SJCRH30 (cell line): ENCODE measurements at regions not wholly inside any gene's neighbourhood (a gene's known extent, or its start where the extent isn't known, plus 50 kb on each side); places are given as distances from the start of the nearest gene placed in this dataset.

Experiments used
- DNase-seq, 2 experiments: peaks; one replicate each; pipeline ENCODE4 v3.0.0-alpha.2; 2015 to 2020
- H3K27ac ChIP-seq: fragments of 250-450 bp; sonication (Bioruptor Pico); 2 replicates; pipeline ENCODE4 v1.5.1; 2020; ENCODE audit warnings: mild to moderate bottlenecking, moderate library complexity
- H3K27me3 ChIP-seq: fragments of 250-450 bp; sonication (Bioruptor Pico); 2 replicates; pipeline ENCODE4 v1.5.1; 2020; ENCODE audit warnings: mild to moderate bottlenecking, moderate library complexity
- H3K36me3 ChIP-seq: fragments of 250-450 bp; sonication (Bioruptor Pico); 2 replicates; pipeline ENCODE4 v1.5.1; 2020; ENCODE audit warnings: mild to moderate bottlenecking, moderate library complexity
- H3K4me1 ChIP-seq: fragments of 250-450 bp; sonication (Bioruptor Pico); 2 replicates; pipeline ENCODE4 v1.5.1; 2020; ENCODE audit warnings: mild to moderate bottlenecking, moderate library complexity
- H3K4me3 ChIP-seq: fragments of 250-450 bp; sonication (Bioruptor Pico); 2 replicates; pipeline ENCODE4 v1.5.1; 2020; ENCODE audit warnings: mild to moderate bottlenecking, moderate library complexity
- H3K9me3 ChIP-seq: fragments of 250-450 bp; sonication (Bioruptor Pico); replicated peaks from 2 replicates; pipeline ENCODE4 v1.5.1; 2020; ENCODE audit warnings: mild to moderate bottlenecking, moderate library complexity

DNA sequence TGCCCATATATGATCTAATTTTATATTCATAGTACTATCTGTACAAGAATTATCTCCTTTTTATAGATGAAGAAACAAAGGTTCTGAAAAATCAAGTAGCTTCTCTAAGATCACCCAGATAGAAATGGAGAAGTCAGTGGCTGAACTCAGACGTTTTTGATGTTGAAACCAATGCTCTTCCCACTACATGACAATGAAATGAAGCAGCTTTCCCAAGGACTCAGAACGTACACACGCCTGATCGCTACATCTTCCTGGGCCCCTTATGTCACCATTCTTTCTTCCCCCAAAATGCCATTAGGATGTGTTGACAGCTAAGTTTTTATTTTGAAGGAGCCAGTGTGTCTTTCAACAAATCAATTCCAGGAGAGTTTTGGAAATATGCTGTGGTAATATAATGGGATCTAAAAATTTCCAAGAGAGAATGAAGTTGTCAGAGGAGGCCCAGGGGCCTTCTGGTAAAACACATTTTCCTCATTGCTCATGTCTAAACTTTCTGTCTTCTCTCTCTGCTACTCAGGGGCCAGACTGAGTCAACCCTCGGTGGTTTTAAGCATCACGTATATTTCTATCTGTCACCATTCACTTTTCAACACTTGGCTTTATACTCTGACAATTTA is 98.1 kb upstream of the COL21A1 start:
- DNase-seq = no peak
- Histone ChIP-seq H3K27ac (no peak overlapping the region), H3K9me3 (no peaks in the 10 kb centered on the region), H3K27me3 (no peaks in the 10 kb centered on the region), H3K36me3 (no peaks in the 10 kb centered on the region), H3K4me1 (no peaks in the 10 kb centered on the region), H3K4me3 (no peak overlapping the region)

GRCh38 chr6:56343295-56343694 is 95.9 kb upstream of the COL21A1 start:
- no peak overlapping the region for H3K4me3 ChIP-seq
- no peaks in the 10 kb centered on the region for H3K9me3 ChIP-seq
- no peak for DNase-seq
- no peaks in the 10 kb centered on the region for H3K36me3 ChIP-seq
- no peaks in the 10 kb centered on the region for H3K4me1 ChIP-seq
- no peak overlapping the region for H3K27ac ChIP-seq
- no peaks in the 10 kb centered on the region for H3K27me3 ChIP-seq

DNA sequence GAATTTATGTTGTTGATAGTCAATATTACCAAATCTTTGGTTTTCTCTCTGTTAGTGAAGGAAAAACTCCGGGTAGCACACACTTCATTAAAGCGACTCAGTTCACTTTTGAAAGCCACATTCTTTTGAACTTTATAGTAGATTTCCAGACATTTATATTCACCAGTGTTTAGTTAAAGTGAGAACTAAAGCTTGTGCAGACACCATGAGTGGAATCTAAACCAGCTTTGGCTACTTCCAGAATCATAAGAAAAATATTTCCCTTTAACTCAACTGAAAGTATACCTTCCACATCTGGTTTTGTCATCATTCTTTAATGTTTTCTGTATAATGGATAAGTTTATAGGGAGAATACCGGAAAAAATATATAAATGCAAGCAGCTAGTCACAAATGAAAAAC is 92.1 kb upstream of the COL21A1 start:
- Histone ChIP-seq H3K4me1 (no peaks in the 10 kb centered on the region), H3K36me3 (no peaks in the 10 kb centered on the region), H3K4me3 (no peak overlapping the region), H3K27ac (no peak overlapping the region), H3K27me3 (no peaks in the 10 kb centered on the region), H3K9me3 (no peaks in the 10 kb centered on the region)
- DNase-seq = no peak

DNA sequence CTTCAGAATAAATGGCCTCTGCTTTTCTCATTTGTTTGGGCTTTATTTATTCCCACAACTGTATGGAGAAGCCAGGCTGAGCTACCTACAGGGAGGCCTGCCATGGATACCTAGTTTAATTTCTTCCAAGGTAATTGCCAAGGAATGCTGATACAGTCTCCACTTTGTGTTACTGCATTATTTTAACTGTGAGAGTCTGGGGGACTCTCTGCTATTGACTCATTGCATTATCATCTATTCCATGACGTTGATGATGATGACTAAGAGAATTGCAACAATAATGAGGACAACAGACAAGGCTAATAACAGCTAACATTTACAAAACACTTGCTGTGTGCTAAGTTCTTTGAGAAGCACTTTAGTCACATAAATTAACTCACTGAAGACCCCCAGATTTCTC is 88.3 kb upstream of the COL21A1 start:
- Histone ChIP-seq H3K36me3 (no peaks in the 10 kb centered on the region), H3K27me3 (no peaks in the 10 kb centered on the region), H3K4me1 (no peaks in the 10 kb centered on the region), H3K4me3 (no peak overlapping the region), H3K27ac (no peak overlapping the region), H3K9me3 (no peaks in the 10 kb centered on the region)
- no peak for DNase-seq

- no peak for DNase-seq
- Histone ChIP-seq H3K4me3 (no peak overlapping the region), H3K36me3 (no peaks in the 10 kb centered on the region), H3K27me3 (no peaks in the 10 kb centered on the region), H3K27ac (no peak overlapping the region), H3K4me1 (peaks cover under 1% of the 10 kb centered on the region), H3K9me3 (no peaks in the 10 kb centered on the region)
These were observed 87.6 kb upstream of the COL21A1 start for GRCh38 chr6:56334937-56335336.

GRCh38 chr6:56329271-56330050 is 82.1 kb upstream of the COL21A1 start:
- peak; percentile 5 to 42 for DNase-seq
- H3K27me3 ChIP-seq = no peaks in the 10 kb centered on the region

GRCh38 chr6:56328728-56329090 is 81.3 kb upstream of the COL21A1 start:
- no peak for DNase-seq
- no peak overlapping the region for H3K4me3 ChIP-seq
- H3K9me3 ChIP-seq = no peaks in the 10 kb centered on the region
- no peaks in the 10 kb centered on the region for H3K36me3 ChIP-seq
- peaks cover 13% of the 10 kb centered on the region for H3K4me1 ChIP-seq
- peak overlapping the region; percentile 68 for H3K27ac ChIP-seq
- H3K27me3 ChIP-seq = no peaks in the 10 kb centered on the region

More at GRCh38 chr6:56329271-56330050, 82.1 kb upstream of the COL21A1 start:
- Histone ChIP-seq H3K4me3 (peak overlapping the region; percentile 28), H3K9me3 (no peaks in the 10 kb centered on the region), H3K36me3 (no peaks in the 10 kb centered on the region), H3K4me1 (peaks cover 13% of the 10 kb centered on the region), H3K27ac (peak overlapping the region; percentile 68)

- no peak overlapping the region for H3K27ac ChIP-seq
These were observed 80.8 kb upstream of the COL21A1 start for GRCh38 chr6:56327946-56328727.

GRCh38 chr6:56324396-56324795 is 77.0 kb upstream of the COL21A1 start:
- no peaks in the 10 kb centered on the region for H3K36me3 ChIP-seq
- H3K4me1 ChIP-seq = peaks cover 7% of the 10 kb centered on the region; the same call in 1 of the 2 replicates
- DNase-seq = no peak
- no peaks in the 10 kb centered on the region for H3K9me3 ChIP-seq
- no peak overlapping the region for H3K27ac ChIP-seq
- no peaks in the 10 kb centered on the region for H3K27me3 ChIP-seq
- no peak overlapping the region for H3K4me3 ChIP-seq

More at GRCh38 chr6:56327946-56328727, 80.8 kb upstream of the COL21A1 start:
- H3K4me3 ChIP-seq = no peak overlapping the region
- peaks cover 13% of the 10 kb centered on the region for H3K4me1 ChIP-seq
- H3K9me3 ChIP-seq = no peaks in the 10 kb centered on the region
- no peak for DNase-seq
- no peaks in the 10 kb centered on the region for H3K36me3 ChIP-seq
- no peaks in the 10 kb centered on the region for H3K27me3 ChIP-seq

GRCh38 chr6:56318851-56319250 is 71.5 kb upstream of the COL21A1 start:
- no peaks in the 10 kb centered on the region for H3K4me1 ChIP-seq
- no peaks in the 10 kb centered on the region for H3K9me3 ChIP-seq
- no peak overlapping the region for H3K27ac ChIP-seq
- no peak overlapping the region for H3K4me3 ChIP-seq
- no peaks in the 10 kb centered on the region for H3K27me3 ChIP-seq
- H3K36me3 ChIP-seq = no peaks in the 10 kb centered on the region
- no peak for DNase-seq

GRCh38 chr6:56314683-56315523 is 67.5 kb upstream of the COL21A1 start:
- Histone ChIP-seq H3K27ac (no peak overlapping the region), H3K4me1 (no peaks in the 10 kb centered on the region), H3K4me3 (no peak overlapping the region), H3K36me3 (no peaks in the 10 kb centered on the region), H3K9me3 (no peaks in the 10 kb centered on the region), H3K27me3 (no peaks in the 10 kb centered on the region)
- DNase-seq = peak in 1 of 2 experiments; percentile 71

DNA sequence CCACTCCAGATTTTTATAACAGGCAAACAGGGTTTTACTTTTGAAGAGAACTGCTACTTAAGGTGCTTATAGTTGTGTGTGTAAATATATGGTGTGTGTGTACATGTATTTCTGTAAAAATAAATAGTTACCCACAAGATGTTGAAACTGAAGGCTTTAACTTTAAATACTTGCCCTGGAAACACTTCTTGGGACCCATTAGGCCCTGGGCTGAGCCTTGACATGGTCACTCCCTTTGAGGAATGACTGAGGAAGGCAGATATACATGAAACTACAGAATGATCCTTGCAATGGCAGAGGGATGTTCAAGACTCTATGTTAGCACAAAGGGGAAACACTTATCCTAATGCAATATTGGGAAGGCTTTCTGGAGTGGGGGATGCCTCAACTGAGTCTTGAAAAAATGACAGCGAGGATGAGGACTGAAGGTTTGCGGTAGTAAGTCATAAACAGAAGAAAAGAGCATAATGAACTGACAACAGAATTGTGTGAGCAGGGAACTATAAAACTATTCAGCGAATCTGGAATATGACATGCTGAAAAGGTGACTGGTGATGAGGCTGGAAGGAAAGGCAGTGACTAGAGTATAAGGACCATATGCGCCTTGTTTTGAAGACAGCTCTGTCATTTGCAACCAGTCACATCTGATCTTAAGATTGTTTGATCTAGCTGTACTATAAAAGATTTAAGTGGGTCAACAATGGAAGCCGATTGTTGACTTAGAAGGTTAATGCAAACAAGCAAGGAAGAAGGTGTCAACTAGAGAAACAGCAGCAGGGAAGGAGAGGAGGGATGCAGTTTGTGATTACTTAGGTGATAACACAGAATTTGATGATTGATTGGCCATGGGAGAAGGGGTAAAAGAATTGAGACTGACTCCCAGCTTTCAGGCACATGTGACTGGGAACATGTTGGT is 64.4 kb upstream of the COL21A1 start:
- no peaks in the 10 kb centered on the region for H3K4me1 ChIP-seq
- no peak overlapping the region for H3K4me3 ChIP-seq
- no peaks in the 10 kb centered on the region for H3K27me3 ChIP-seq
- DNase-seq = no peak
- H3K36me3 ChIP-seq = no peaks in the 10 kb centered on the region
- no peaks in the 10 kb centered on the region for H3K9me3 ChIP-seq
- no peak overlapping the region for H3K27ac ChIP-seq

- Histone ChIP-seq H3K36me3 (no peaks in the 10 kb centered on the region), H3K27ac (no peak overlapping the region), H3K4me1 (no peaks in the 10 kb centered on the region), H3K27me3 (no peaks in the 10 kb centered on the region), H3K9me3 (no peaks in the 10 kb centered on the region), H3K4me3 (no peak overlapping the region)
- DNase-seq = no peak
These were observed 63.7 kb upstream of the COL21A1 start for GRCh38 chr6:56311061-56311460.

DNA sequence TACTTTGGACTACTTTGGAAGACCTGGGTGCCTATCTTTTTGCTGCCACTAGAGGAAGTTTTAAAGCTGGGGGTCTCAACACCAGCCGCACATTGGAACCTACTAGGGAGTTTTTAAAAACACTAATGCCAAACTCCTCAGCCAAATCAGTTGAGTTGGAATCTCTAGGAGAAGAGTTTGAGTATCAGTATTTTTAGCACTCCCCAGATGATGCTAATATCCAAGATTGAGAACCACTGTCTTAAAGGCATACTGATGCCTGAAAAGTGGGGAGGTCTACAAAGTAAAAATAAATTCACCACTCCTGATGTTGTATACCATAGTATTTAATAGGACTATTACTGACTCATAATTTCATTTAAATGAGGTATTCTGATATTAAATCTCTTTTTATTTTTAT is 62.9 kb upstream of the COL21A1 start:
- H3K27ac ChIP-seq = no peak overlapping the region
- H3K27me3 ChIP-seq = no peaks in the 10 kb centered on the region
- no peak overlapping the region for H3K4me3 ChIP-seq
- no peaks in the 10 kb centered on the region for H3K9me3 ChIP-seq
- H3K36me3 ChIP-seq = no peaks in the 10 kb centered on the region
- H3K4me1 ChIP-seq = no peaks in the 10 kb centered on the region
- no peak for DNase-seq
